Activated CD4-positive, alpha-beta T cell treated with anti-CD3 and anti-CD28 coated beads, Interleukin-2, amount 50 U/mL, for 16 hours (primary cell): ENCODE measurements at regions not wholly inside any gene's neighbourhood (a gene's known extent, or its start where the extent isn't known, plus 50 kb on each side); places are given as distances from the start of the nearest gene placed in this dataset.
"Not testable (repeated sequence)": the region's sequence is repeated elsewhere in the genome, so short reads cannot be mapped to it uniquely, and the experiment has no call there.

Experiments
- DNase-seq: peaks from one replicate; pipeline ENCODE4 v3.0.0-alpha.2; 2020

DNA sequence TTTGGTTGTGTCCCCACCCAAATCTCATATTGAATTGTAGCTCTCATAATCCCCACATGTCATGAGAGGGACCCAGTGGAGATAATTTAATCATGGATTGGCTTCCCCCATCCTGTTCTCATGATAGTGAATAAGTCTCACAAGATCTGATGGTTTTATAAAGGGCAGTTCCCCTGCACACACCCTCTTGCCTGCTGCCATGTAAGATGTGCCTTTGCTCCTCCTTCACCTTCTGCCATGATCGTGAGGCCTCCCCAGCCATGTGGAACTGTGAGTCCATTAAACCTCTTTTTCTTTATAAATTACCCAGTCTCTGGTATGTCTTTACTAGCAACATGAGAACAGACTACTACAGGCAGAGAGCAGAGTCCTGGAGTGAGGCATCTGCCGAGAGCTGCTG lies 90.2 kb upstream of the SLC45A1 start:
- not testable (repeated sequence) for DNase-seq

DNA sequence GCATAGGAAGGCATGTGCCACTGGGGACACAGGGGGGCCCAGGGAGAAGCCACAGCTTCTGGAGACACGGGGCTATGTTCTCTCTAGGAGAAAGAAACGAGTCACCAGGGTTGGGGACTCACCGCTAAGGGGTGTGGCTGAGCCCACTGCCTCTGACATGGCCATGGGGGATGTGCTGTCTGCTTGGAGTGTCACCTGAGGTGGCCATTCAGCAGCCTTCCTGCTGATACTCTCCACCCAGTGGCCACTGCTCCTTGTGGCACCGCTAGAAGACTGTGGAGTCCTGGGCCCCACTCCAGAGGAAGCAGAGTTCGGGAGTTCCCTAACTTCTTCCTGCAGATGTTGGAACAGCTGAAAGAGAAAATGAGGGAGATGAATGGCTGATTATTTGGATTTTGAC lies 91.2 kb upstream of the SLC45A1 start:
- no peak for DNase-seq

DNA sequence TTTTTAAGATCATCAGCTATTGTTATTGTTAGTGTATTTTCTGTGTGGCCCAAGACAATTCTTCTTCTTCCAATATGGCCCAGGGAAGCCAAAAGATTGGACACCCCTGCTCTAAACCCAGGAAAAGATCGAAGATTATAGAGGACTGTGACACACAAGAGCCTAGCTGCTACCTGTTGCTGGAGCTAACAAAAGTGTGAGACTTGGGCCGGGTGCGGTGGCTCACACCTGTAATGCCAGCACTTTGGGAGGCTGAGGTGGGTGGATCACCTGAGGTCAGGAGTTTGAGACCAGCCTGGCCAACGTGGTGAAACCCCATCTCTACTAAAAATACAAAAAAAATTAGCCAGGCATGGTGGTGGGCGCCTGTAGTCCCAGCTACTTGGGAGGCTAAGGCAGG lies 91.9 kb upstream of the SLC45A1 start:
- DNase-seq = not testable (repeated sequence)

GRCh38 chr1:8223526-8223925 lies 94.4 kb upstream of the SLC45A1 start:
- DNase-seq = no peak

GRCh38 chr1:8222789-8223188 lies 95.1 kb upstream of the SLC45A1 start:
- no peak for DNase-seq

DNA sequence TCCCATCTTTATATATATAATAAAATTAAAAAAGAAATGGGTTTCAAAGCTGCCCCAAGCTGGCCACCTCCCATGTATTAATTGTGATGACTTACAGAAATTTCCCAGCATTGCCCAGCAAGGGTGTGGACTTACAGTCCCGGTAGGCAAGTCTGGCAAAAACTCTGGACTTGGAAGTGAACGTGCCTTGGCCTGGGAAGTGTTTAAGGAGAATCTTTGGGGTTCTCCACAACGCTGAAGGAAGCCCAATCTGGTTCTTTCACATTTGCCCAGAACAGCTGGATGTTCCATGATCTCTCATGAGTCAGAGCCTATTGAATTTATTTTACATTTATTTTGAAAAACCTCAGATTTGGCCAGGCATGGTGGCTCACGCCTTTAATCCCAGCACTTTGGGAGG lies 98.4 kb upstream of the SLC45A1 start:
- no peak for DNase-seq

DNA sequence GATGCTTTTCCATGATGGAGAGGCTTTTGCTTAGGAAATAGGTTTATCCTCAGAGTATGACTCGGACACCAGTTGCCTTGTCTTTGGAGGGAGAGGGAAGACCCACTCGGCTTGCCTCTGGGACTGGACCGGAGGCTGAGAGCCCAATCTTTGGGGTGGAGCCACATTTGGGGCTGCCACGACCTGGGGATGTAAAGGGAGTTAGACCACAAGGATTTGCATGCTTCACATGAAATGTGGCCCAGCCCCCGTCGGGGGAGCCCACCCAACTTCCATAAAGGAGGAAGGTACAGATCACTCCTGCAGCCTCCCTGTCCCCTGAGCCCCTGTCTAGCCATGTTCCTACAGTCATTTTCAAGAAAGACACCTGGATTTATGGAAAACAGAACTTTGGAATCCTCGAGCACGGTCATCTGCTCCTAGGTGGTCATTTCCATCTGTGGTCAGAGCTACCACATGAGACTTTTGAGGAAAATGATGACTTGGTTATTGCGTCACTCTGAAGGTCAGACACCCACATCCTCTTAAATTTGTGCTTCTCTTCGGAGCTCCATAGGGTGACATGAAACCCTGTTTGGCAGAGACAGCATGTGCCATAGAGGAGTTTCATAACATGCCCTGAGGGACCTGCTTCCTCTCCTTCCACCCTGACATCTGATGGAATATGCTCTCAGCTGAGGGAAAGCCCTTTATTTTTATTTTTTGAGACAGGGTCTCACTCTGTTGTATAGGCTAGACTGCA lies 99.4 kb upstream of the SLC45A1 start:
- DNase-seq = no peak

- DNase-seq = no peak
Observed at GRCh38 chr1:8217809-8218208, 100.1 kb upstream of the SLC45A1 start.

GRCh38 chr1:8217011-8217711 lies 100.8 kb upstream of the SLC45A1 start:
- peak; percentile 8 for DNase-seq

GRCh38 chr1:8216005-8216404 lies 101.9 kb upstream of the SLC45A1 start:
- no peak for DNase-seq

- no peak for DNase-seq
Observed at GRCh38 chr1:8214501-8215173, 103.3 kb upstream of the SLC45A1 start.

- DNase-seq = no peak
Observed at GRCh38 chr1:8213676-8214075, 104.2 kb upstream of the SLC45A1 start.

DNA sequence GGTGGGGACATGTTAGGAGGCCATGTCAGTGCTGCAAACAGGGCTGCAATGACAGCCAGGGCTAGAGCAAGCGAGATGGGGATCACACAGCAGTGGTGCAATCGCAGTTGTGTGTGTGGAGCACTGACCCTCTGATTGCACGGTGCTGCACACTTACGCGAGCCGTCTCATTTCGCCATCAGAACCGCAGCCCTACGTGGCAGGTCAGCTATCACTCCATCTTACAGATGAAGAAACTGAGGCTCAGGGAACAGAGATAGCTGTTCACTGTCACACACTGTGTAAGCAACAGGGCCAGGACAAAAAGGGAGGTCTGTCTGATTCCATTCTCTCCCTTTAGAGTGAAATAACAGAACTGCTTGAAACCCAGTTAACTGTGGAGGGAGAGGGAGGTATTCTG lies 104.8 kb upstream of the SLC45A1 start:
- no peak for DNase-seq

- no peak for DNase-seq
Observed at GRCh38 chr1:8212580-8213031, 105.3 kb upstream of the SLC45A1 start.

GRCh38 chr1:8211883-8212579 lies 105.9 kb upstream of the SLC45A1 start:
- DNase-seq = peak; percentile 31

DNA sequence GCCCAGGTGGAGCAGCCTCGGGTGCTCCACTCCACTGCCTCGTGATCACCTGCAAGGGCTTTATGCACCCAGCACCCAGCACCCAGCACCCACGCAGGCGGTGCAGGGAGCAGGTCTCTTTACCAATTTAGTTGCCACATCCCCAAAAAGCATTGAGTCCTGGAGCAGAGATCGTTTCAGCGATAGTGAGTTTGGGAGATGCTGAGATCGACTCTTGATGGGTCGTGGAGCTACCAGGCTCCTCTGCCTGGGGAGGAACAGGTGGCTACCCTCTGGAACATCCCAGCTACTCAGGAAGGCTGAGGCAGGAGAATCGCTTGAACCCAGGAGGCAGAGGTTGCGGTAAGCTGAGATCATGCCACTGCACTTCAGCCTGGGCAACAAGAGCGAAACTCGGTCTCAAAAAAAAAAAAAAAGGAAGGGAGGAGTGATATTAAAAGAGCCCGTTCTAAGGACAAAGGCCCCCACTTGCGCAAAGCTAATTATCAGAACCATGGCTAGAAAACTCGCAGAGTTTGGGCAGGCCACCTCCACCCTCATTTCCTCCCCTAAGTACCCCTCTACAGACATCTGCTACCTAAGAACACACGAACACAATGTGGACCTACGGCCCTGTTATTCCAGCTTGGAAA lies 106.5 kb upstream of the SLC45A1 start:
- DNase-seq = no peak

DNA sequence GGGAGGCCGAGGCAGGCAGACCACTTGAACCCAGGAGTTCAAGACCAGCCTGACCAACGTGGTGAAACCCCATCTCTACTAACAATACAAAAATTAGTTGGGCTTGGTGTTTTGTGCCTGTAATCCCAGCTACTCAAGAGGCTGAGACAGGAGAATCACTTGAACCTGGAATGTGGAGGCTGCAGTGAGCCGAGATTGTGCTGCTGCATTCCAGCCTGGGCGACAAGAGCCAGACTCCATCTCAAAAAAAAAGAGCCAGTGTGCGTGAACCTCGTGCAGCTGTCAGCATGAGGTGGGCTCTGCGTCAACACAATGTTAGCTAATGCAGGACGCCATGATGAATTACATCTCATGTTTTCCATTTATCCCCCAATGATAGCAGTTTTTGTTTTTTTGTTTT lies 110.7 kb upstream of the SLC45A1 start:
- no peak for DNase-seq

- no peak for DNase-seq
Observed at GRCh38 chr1:8206391-8206790, 111.5 kb upstream of the SLC45A1 start.

- DNase-seq = no peak
Observed at GRCh38 chr1:8205771-8206170, 112.1 kb upstream of the SLC45A1 start.

DNA sequence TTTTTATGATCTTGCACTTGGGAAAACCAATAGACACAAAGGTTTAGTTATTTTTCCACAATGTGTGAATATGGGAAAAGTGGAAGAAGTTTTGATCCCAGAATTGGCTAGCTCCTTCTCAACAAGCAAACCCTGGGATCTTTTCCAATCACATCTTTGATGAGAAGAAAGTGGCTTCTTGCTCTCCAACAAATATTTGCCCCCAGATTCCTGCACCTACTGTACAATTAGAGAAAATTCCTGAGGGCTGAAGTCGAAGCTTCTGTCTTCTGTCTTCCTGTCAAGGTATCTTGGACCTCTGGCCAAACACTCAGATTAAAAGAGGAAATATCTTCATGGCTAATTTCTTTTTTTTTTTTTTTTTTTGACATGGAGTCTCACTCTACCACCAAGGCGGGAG lies 113.1 kb upstream of the SLC45A1 start:
- DNase-seq = no peak

GRCh38 chr1:8203551-8203950 lies 114.4 kb upstream of the SLC45A1 start:
- DNase-seq = no peak

DNA sequence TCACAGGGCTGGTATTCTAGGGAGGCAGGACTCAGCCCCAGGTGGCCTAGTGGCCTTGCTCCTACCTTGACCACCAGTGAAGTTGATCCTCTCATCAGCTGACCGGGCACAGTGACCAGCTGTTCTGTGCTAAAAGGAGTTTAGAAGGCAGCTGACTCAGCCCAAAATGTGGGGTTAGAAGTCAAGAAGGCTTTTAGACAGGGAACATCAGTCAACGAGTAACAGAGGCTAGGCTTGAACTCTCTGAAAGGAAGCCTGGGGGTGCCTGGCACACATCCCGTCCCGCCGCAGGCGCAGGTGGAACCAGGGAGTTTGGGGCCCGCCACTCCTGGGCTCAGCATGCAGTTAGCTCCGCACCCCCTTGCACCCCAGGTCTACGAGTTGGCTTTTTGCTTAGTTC lies 114.9 kb upstream of the SLC45A1 start:
- DNase-seq = no peak
